Calu3 (cell line): ENCODE measurements at regions not wholly inside any gene's neighbourhood (a gene's known extent, or its start where the extent isn't known, plus 50 kb on each side); places are given as distances from the start of the nearest gene placed in this dataset.

Source experiments
- BruUV-seq: library from RNA; stranded (reverse); fragments of 400-500 nt; replicated peaks from 2 replicates; lab custom pipeline; 2021; lab: Mats Ljungman, UMichigan
- CTCF ChIA-PET: fragments of 300-600 bp; sonication (Branson Sonifier 250); formaldehyde crosslinking; loops from one replicate; lab custom pipeline; 2022; ENCODE audit warnings: antibody characterized with exemption; lab: Charles Lee
- DNase-seq: peaks from one replicate; pipeline ENCODE4 v3.0.0; 2022
- H3K27ac Mint-ChIP-seq: one replicate; pipeline ENCODE4 v1.8.0; 2022; ENCODE audit warnings: mixed read lengths; ENCODE audit not compliant: unreplicated experiment
- H3K27me3 Mint-ChIP-seq: one replicate; pipeline ENCODE4 v1.8.0; 2022; ENCODE audit warnings: mixed read lengths; ENCODE audit not compliant: unreplicated experiment
- H3K36me3 Mint-ChIP-seq: one replicate; pipeline ENCODE4 v1.8.0; 2022; ENCODE audit warnings: mild to moderate bottlenecking, moderate library complexity, mixed read lengths; ENCODE audit not compliant: insufficient read depth, unreplicated experiment
- H3K4me1 Mint-ChIP-seq: one replicate; pipeline ENCODE4 v1.8.0; 2022; ENCODE audit warnings: mild to moderate bottlenecking, low read depth, mixed read lengths; ENCODE audit not compliant: unreplicated experiment
- H3K4me3 Mint-ChIP-seq: one replicate; pipeline ENCODE4 v1.8.0; 2022; ENCODE audit warnings: mild to moderate bottlenecking, low read depth, moderate library complexity, mixed read lengths; ENCODE audit not compliant: unreplicated experiment
- H3K9me3 Mint-ChIP-seq: one replicate; pipeline ENCODE4 v1.8.0; 2022; ENCODE audit warnings: low read depth, mixed read lengths; ENCODE audit not compliant: unreplicated experiment
- intact Hi-C: fragments of 100-400 bp; cut with micrococcal nuclease; formaldehyde crosslinking; loops from one replicate; pipeline ENCODE4 v1.10.0; 2022; ENCODE audit not compliant: unreplicated experiment
- TF ChIP-seq, protein P1 (sequence below): fragments of 200-600 bp; IDR thresholded peaks from one replicate; pipeline ENCODE4 v1.8.0; 2022; ENCODE audit warnings: antibody characterized with exemption; ENCODE audit not compliant: unreplicated experiment

DNA sequence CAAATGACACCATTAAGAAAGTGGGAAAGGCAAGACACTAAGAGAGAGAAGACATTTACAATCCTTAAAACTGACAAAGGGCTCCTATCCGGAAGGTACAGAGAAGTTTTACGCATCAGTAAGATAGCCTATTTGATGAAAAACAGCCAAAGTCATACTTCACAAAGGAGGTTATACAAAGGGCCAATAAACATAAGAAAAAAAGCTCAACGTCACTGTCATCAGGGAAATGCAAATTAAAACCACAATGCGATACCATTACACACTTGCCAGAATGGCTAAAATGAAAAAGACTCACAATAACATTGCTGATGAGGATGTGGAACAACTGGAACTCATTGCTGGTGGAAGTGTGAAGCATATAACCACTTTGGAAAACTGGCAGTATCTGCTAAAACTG is 168.6 kb upstream of the FAR2 start:
- intact Hi-C loops = loop anchor here (10.0 kb wide), 1 partner anchor 316 kb away; no protein-coding TSS in a partner anchor
- CTCF ChIA-PET = no interaction called here
- TF ChIP-seq, protein P1, sequence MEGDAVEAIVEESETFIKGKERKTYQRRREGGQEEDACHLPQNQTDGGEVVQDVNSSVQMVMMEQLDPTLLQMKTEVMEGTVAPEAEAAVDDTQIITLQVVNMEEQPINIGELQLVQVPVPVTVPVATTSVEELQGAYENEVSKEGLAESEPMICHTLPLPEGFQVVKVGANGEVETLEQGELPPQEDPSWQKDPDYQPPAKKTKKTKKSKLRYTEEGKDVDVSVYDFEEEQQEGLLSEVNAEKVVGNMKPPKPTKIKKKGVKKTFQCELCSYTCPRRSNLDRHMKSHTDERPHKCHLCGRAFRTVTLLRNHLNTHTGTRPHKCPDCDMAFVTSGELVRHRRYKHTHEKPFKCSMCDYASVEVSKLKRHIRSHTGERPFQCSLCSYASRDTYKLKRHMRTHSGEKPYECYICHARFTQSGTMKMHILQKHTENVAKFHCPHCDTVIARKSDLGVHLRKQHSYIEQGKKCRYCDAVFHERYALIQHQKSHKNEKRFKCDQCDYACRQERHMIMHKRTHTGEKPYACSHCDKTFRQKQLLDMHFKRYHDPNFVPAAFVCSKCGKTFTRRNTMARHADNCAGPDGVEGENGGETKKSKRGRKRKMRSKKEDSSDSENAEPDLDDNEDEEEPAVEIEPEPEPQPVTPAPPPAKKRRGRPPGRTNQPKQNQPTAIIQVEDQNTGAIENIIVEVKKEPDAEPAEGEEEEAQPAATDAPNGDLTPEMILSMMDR = no peak
- Mint-ChIP-seq H3K27ac (no peak overlapping the region), H3K4me3 (no peak overlapping the region), H3K9me3 (no peaks in the 10 kb centered on the region), H3K4me1 (no peaks in the 10 kb centered on the region), H3K27me3 (no peaks in the 10 kb centered on the region), H3K36me3 (no peaks in the 10 kb centered on the region)
- no peak for DNase-seq
- BruUV-seq = no TSS peak

DNA sequence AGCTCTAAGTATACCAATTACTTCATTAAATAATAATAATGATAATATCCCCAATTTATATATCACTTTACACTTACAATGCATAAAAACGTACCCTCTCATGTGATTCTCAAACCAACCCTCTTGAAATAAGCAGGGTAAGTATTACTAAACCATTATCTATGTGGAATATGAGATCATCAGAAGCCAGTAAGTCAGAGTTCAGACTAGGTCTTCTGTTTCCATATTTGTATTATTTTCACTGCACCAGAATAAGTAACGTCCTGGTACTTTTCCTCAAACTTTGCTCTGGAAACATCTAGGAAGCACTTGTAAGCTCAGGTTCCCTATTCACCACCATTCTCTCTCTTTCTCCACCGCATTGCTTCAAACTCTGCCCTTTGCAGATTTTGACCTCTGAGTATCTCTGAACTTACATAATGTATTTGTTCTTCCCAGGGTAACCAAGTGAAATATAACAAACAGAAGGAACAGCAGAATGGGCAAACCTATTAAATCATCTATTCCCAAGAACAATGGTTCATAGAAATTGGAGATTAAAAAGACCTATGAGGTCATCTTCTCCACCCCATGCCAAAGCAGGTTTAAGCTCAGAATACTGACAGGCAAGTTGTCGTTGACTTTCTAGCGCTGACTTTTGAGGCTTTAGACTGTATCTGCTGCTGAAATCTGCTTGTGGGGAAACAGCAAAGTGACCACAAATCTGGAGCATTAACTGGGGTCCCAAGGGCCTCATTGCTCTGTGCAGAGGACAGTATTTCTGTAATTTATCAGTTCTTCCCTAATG is 161.3 kb upstream of the FAR2 start:
- no TSS peak for BruUV-seq
- Mint-ChIP-seq H3K4me3 (no peak overlapping the region), H3K9me3 (no peaks in the 10 kb centered on the region), H3K27ac (no peak overlapping the region), H3K27me3 (no peaks in the 10 kb centered on the region), H3K36me3 (no peaks in the 10 kb centered on the region), H3K4me1 (no peaks in the 10 kb centered on the region)
- CTCF ChIA-PET = no interaction called here
- TF ChIP-seq, protein P1 = no peak
- intact Hi-C loops = loop anchor here (10.0 kb wide), 1 partner anchor 323 kb away; no protein-coding TSS in a partner anchor
- no peak for DNase-seq

DNA sequence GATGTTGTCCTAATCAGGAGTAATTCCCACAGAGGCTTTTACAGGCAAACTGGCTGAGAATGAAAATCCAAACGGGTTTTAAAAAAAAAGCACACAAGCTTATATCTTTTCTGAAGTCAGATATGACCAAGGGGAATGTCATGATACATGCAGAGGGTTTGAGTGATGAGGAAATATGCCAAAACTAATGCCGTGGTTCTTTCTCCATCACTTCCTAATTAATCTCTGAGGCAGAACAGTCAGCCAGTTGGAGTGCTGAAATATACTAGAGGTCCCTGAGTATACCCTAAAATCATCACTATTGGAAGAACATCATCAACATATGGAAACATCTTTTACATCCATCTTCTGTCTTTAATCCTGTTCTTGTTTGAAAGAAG is 160.8 kb upstream of the FAR2 start:
- H3K27me3 Mint-ChIP-seq = no peaks in the 10 kb centered on the region
- DNase-seq = no peak
- no peaks in the 10 kb centered on the region for H3K36me3 Mint-ChIP-seq
- H3K9me3 Mint-ChIP-seq = no peaks in the 10 kb centered on the region
- no peaks in the 10 kb centered on the region for H3K4me1 Mint-ChIP-seq
- no peak overlapping the region for H3K4me3 Mint-ChIP-seq
- no TSS peak for BruUV-seq
- no peak overlapping the region for H3K27ac Mint-ChIP-seq
- intact Hi-C loops = loop anchor here (10.0 kb wide), 1 partner anchor 324 kb away; no protein-coding TSS in a partner anchor
- TF ChIP-seq, protein P1 = no peak
- CTCF ChIA-PET = no interaction called here

DNA sequence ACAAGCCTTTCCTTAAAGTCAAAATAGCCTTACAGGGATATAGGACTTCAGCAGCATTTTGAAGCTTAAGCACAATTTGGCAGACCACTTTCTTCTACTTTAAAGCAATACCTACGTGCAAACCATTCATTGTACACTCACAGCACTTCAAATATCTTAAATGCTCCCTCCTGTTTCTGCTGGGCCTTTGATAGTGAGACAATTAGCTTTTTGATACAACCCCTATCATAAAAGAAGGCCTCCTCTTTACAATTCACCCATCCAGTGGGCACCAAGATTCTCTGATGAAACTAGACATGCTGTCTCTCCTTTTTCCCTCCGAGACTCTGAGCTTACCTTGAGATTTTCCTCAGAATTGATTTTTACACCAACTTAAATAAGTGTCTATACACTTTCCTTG is 157.5 kb upstream of the FAR2 start:
- Mint-ChIP-seq H3K27me3 (no peaks in the 10 kb centered on the region), H3K9me3 (no peaks in the 10 kb centered on the region), H3K36me3 (no peaks in the 10 kb centered on the region), H3K4me1 (no peaks in the 10 kb centered on the region), H3K4me3 (no peak overlapping the region), H3K27ac (no peak overlapping the region)
- TF ChIP-seq, protein P1 = no peak
- intact Hi-C loops = no loop called here
- DNase-seq = no peak
- CTCF ChIA-PET = no interaction called here
- no TSS peak for BruUV-seq
